ENCODE measurements at regions not wholly inside any gene's neighbourhood (a gene's known extent, or its start where the extent isn't known, plus 50 kb on each side); places are given as distances from the start of the nearest gene placed in this dataset.

DNA sequence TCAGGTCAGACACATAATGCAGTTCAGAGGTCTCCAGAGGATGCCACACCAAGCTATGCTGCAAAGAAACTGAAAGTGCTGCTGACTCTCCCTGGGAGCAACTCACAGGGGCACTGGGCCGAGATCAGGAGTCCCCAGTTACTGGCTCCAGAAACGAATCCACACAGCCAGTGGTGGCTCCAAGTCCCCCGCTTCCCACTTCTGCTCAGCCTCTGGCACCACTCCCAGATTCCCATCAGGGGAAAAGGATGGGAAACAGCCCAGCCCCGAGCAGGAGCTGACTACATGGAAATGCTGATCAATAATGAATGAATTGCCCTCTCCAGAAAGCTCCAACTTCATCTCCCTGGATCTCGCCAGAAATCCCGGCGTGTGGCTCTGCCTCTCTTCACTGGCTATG, 62.3 kb upstream of the CDH5 start:
- Histone ChIP-seq H3K9ac (ENCODE audit: low read depth, low read length) (no peak overlapping the region), H3K18ac (ENCODE audit: low read depth, low read length) (no peak overlapping the region), H2AFZ (replicated peaks; ENCODE audit: low read length, poor library complexity) (no peak overlapping the region), H3K27me3 (ENCODE audit: control insufficient read depth, insufficient read depth, low read length) (peaks cover 65% of the 10 kb centered on the region), H4K91ac (ENCODE audit: insufficient read depth, low read depth, low read length) (no peak overlapping the region), H3K23ac (ENCODE audit: low read depth, low read length) (no peak overlapping the region), H3K79me1 (ENCODE audit: low read depth in 1 of 2, low read length in 2 of 2) (no peaks in the 10 kb centered on the region), H3K4me3 (ENCODE audit: insufficient read depth, low read depth, low read length) (no peak overlapping the region), H2BK20ac (ENCODE audit: low read depth, low read length) (no peak overlapping the region), H3K27ac (ENCODE audit: insufficient read depth, low read length) (no peak overlapping the region), H3K36me3 (ENCODE audit: control insufficient read depth, insufficient read depth, low read length) (no peaks in the 10 kb centered on the region), H3K9me3 (ENCODE audit: control insufficient read depth, insufficient read depth, low read length) (peaks cover 3% of the 10 kb centered on the region), H4K5ac (ENCODE audit: low read depth, low read length) (no peak overlapping the region), H4K8ac (ENCODE audit: low read depth in 2 of 2, low read length in 2 of 2) (no peak overlapping the region), H2BK120ac (ENCODE audit: low read depth, low read length) (no peak overlapping the region), H3K14ac (replicated peaks; ENCODE audit: low read depth, low read length) (no peak overlapping the region), H2BK5ac (ENCODE audit: low read depth, low read length, poor library complexity, severe bottlenecking) (no peak overlapping the region), H2AK9ac (replicated peaks; ENCODE audit: low read depth, low read length, poor library complexity) (no peak overlapping the region), H4K20me1 (ENCODE audit: insufficient read depth, low read length) (no peaks in the 10 kb centered on the region), H2AK5ac (ENCODE audit: low read depth, low read length) (no peak overlapping the region), H3K9me1 (ENCODE audit: insufficient read depth, low read length) (0 out of 2 replicates have a peak, but pooled peaks cover 2% of the 10 kb centered on the region), H3K56ac (ENCODE audit: extremely low read depth, insufficient read depth, low read length) (no peak overlapping the region), H3K4ac (ENCODE audit: low read depth, low read length) (no peak overlapping the region), H3K4me1 (ENCODE audit: control insufficient read depth, insufficient read depth, low read length) (no peaks in the 10 kb centered on the region), H3K4me2 (ENCODE audit: low read depth, low read length) (no peak overlapping the region; the same call in 1 of the 2 replicates), H2BK15ac (ENCODE audit: low read depth, low read length) (no peak overlapping the region)
- in situ Hi-C loops (cut with MboI; ENCODE audit: low sequenced_read_pairs) (no loop called here), intact Hi-C loops (cut with micrococcal nuclease) (no loop called here), dilution Hi-C loops (cut with HindIII; ENCODE audit: low sequenced_read_pairs, unreplicated experiment) (no loop called here)
- ATAC-seq (ENCODE audit: low read depth) (no peak), DNase-seq (no peak)
- BruUV-seq (replicated peaks): no TSS peak
- no CpG with 5 or more reads among the region's 7 CpGs for WGBS, 2 experiments (ENCODE audit: extremely low coverage in 2 of 2, insufficient read length in 1 of 2)
- TF ChIP-seq RFX5 (IDR thresholded peaks at IDR 0.05; ENCODE audit: low read depth, low read length): no peak
- CTCF ChIA-PET: no interaction called here
- POLR2A ChIA-PET (ENCODE audit: unreplicated experiment): no interaction called here
